ENCODE measurements at regions not wholly inside any gene's neighbourhood (a gene's known extent, or its start where the extent isn't known, plus 50 kb on each side); places are given as distances from the start of the nearest gene placed in this dataset.

GRCh38 chr12:88801227-88802095, 221.2 kb upstream of the KITLG start:
- DNase-seq, result no peak

GRCh38 chr12:88793096-88793495, 212.8 kb upstream of the KITLG start:
- DNase-seq, result no peak

GRCh38 chr12:88790231-88790630, 210.0 kb upstream of the KITLG start:
- DNase-seq, result no peak

- DNase-seq, result no peak
Measured at GRCh38 chr12:88784166-88784565, 203.9 kb upstream of the KITLG start.

GRCh38 chr12:88782351-88782750, 202.1 kb upstream of the KITLG start:
- DNase-seq, result no peak

- no peak for DNase-seq
Measured at GRCh38 chr12:88781909-88782308, 201.6 kb upstream of the KITLG start.

- no peak for DNase-seq
Measured at GRCh38 chr12:88778064-88778463, 197.8 kb upstream of the KITLG start.

GRCh38 chr12:88775742-88776151, 195.5 kb upstream of the KITLG start:
- DNase-seq, result no peak

- no peak for DNase-seq
Measured at GRCh38 chr12:88767699-88768098, 187.4 kb upstream of the KITLG start.

GRCh38 chr12:88764781-88765480, 184.7 kb upstream of the KITLG start:
- no peak for DNase-seq

- DNase-seq, result no peak
Measured at GRCh38 chr12:88763536-88764100, 183.3 kb upstream of the KITLG start.

- DNase-seq, result no peak
Measured at GRCh38 chr12:88758176-88758575, 177.9 kb upstream of the KITLG start.

GRCh38 chr12:88756917-88757316, 176.6 kb upstream of the KITLG start:
- DNase-seq, result no peak

- DNase-seq, result no peak
Measured at GRCh38 chr12:88756153-88756552, 175.9 kb upstream of the KITLG start.

- DNase-seq, result no peak
Measured at GRCh38 chr12:88753707-88754106, 173.4 kb upstream of the KITLG start.

- DNase-seq, result no peak
Measured at GRCh38 chr12:88753066-88753465, 172.8 kb upstream of the KITLG start.

GRCh38 chr12:88752183-88752582, 171.9 kb upstream of the KITLG start:
- no peak for DNase-seq

- no peak for DNase-seq
Measured at GRCh38 chr12:88750867-88751543, 170.7 kb upstream of the KITLG start.

GRCh38 chr12:88746386-88746785, 166.1 kb upstream of the KITLG start:
- DNase-seq, result no peak

- DNase-seq, result no peak
Measured at GRCh38 chr12:88743946-88744685, 163.8 kb upstream of the KITLG start.

- no peak for DNase-seq
Measured at GRCh38 chr12:88737838-88738472, 157.7 kb upstream of the KITLG start.

- no peak for DNase-seq
Measured at GRCh38 chr12:88736031-88736430, 155.8 kb upstream of the KITLG start.
